ENCODE measurements at regions not wholly inside any gene's neighbourhood (a gene's known extent, or its start where the extent isn't known, plus 50 kb on each side); places are given as distances from the start of the nearest gene placed in this dataset.
A peak's percentile ranks its signal among the peaks of the same experiment; 100 is the strongest.

GRCh38 chr16:73185737-73186136 is 137.8 kb upstream of the ZFHX3 start:
- Histone ChIP-seq H3K9me3 (no peaks in the 10 kb centered on the region), H3K4me1 (peaks cover 21% of the 10 kb centered on the region), H3K4me3 (ENCODE audit: low read depth, low read length) (no peak overlapping the region), H3K27me3 (no peaks in the 10 kb centered on the region), H3K36me3 (no peaks in the 10 kb centered on the region)
- no peak for TF ChIP-seq CTCF (IDR thresholded peaks at IDR 0.05; ENCODE audit: low read depth, low read length)
- DNase-seq, result no peak

- Histone ChIP-seq H3K36me3 (no peaks in the 10 kb centered on the region), H3K27me3 (no peaks in the 10 kb centered on the region), H3K4me1 (peaks cover 21% of the 10 kb centered on the region), H3K4me3 (ENCODE audit: low read depth, low read length) (peak overlapping the region; percentile 36), H3K9me3 (no peaks in the 10 kb centered on the region)
- peak; percentile 52 for TF ChIP-seq CTCF (IDR thresholded peaks at IDR 0.05; ENCODE audit: low read depth, low read length)
- DNase-seq, result peak; percentile 71
Observed at GRCh38 chr16:73183611-73184092, 135.7 kb upstream of the ZFHX3 start.

GRCh38 chr16:73179705-73180331 is 131.9 kb upstream of the ZFHX3 start:
- no peaks in the 10 kb centered on the region for H3K27me3 ChIP-seq
- no peaks in the 10 kb centered on the region for H3K36me3 ChIP-seq
- no peak overlapping the region for H3K4me3 ChIP-seq (ENCODE audit: low read depth, low read length)
- H3K4me1 ChIP-seq, result peaks cover 10% of the 10 kb centered on the region
- TF ChIP-seq CTCF (IDR thresholded peaks at IDR 0.05; ENCODE audit: low read depth, low read length), result no peak
- DNase-seq, result no peak
- 0 out of 2 replicates have a peak, but pooled peaks cover 3% of the 10 kb centered on the region for H3K9me3 ChIP-seq

GRCh38 chr16:73177729-73178295 is 129.9 kb upstream of the ZFHX3 start:
- Histone ChIP-seq H3K4me1 (peaks cover 8% of the 10 kb centered on the region), H3K36me3 (no peaks in the 10 kb centered on the region), H3K9me3 (0 out of 2 replicates have a peak, but pooled peaks cover 3% of the 10 kb centered on the region), H3K27me3 (no peaks in the 10 kb centered on the region), H3K4me3 (ENCODE audit: low read depth, low read length) (no peak overlapping the region)
- TF ChIP-seq CTCF (IDR thresholded peaks at IDR 0.05; ENCODE audit: low read depth, low read length), result no peak
- no peak for DNase-seq

- 0 out of 2 replicates have a peak, but pooled peaks cover 3% of the 10 kb centered on the region for H3K9me3 ChIP-seq
- H3K27me3 ChIP-seq, result no peaks in the 10 kb centered on the region
- peaks cover 17% of the 10 kb centered on the region for H3K4me1 ChIP-seq
- DNase-seq, result no peak
- H3K36me3 ChIP-seq, result no peaks in the 10 kb centered on the region
- peak; percentile 45 for TF ChIP-seq CTCF (IDR thresholded peaks at IDR 0.05; ENCODE audit: low read depth, low read length)
- no peak overlapping the region for H3K4me3 ChIP-seq (ENCODE audit: low read depth, low read length)
Observed at GRCh38 chr16:73176577-73177013, 128.7 kb upstream of the ZFHX3 start.
